Spinal cord (tissue), 9 donors: ENCODE measurements at regions not wholly inside any gene's neighbourhood (a gene's known extent, or its start where the extent isn't known, plus 50 kb on each side); places are given as distances from the start of the nearest gene placed in this dataset.

ENCODE experiments used
- DNase-seq, 6 donors: peaks; one replicate each; pipeline versions ENCODE4 v3.0.0 to v3.0.0-alpha.2; 2013 to 2015; ENCODE audit warnings: low spot score in 6 of 6, low read depth in 4 of 6
- H3K27ac ChIP-seq: one replicate; pipeline ENCODE4 v1.5.1; 2013; ENCODE audit warnings: low read depth, low read length, control low read depth
- H3K27me3 ChIP-seq: one replicate; pipeline ENCODE4 v1.6.1; 2013; ENCODE audit warnings: low read length; ENCODE audit not compliant: control insufficient read depth, insufficient read depth
- H3K36me3 ChIP-seq: one replicate; pipeline ENCODE4 v1.6.1; 2013; ENCODE audit warnings: low read length; ENCODE audit not compliant: control insufficient read depth, insufficient read depth
- H3K4me1 ChIP-seq: one replicate; pipeline ENCODE4 v1.6.1; 2013; ENCODE audit warnings: low read length; ENCODE audit not compliant: control insufficient read depth, insufficient read depth
- H3K4me3 ChIP-seq: one replicate; pipeline ENCODE4 v1.5.1; 2013; ENCODE audit warnings: low read depth, low read length, control low read depth
- H3K9me3 ChIP-seq: one replicate; pipeline ENCODE4 v1.6.1; 2013; ENCODE audit warnings: low read length; ENCODE audit not compliant: control insufficient read depth, insufficient read depth
- WGBS: methylation state at CpG from one replicate; pipeline ENCODE4 v1.1.5; 2013; ENCODE audit warnings: missing lambda C conversion rate; ENCODE audit not compliant: insufficient coverage; 5-methylcytosine and 5-hydroxymethylcytosine counted together
- donor health status: healthy.

- no CpG with 5 or more reads among the region's 1 CpG for WGBS
- no peak for DNase-seq
- no peak overlapping the region for H3K27ac ChIP-seq
- no peaks in the 10 kb centered on the region for H3K4me1 ChIP-seq
- H3K27me3 ChIP-seq = no peaks in the 10 kb centered on the region
- H3K4me3 ChIP-seq = no peak overlapping the region
- no peaks in the 10 kb centered on the region for H3K9me3 ChIP-seq
- no peaks in the 10 kb centered on the region for H3K36me3 ChIP-seq
Observed at GRCh38 chr2:182591774-182592173, 124.3 kb upstream of the DNAJC10 start.

- Histone ChIP-seq H3K27me3 (no peaks in the 10 kb centered on the region), H3K4me3 (no peak overlapping the region), H3K36me3 (no peaks in the 10 kb centered on the region), H3K9me3 (no peaks in the 10 kb centered on the region), H3K27ac (no peak overlapping the region), H3K4me1 (no peaks in the 10 kb centered on the region)
- no peak for DNase-seq
- 89% methylated on average over 3 of the region's 4 CpGs for WGBS
Observed at GRCh38 chr2:182592691-182593393, 123.2 kb upstream of the DNAJC10 start.

GRCh38 chr2:182593394-182593975 is 122.6 kb upstream of the DNAJC10 start:
- no peak overlapping the region for H3K4me3 ChIP-seq
- H3K27me3 ChIP-seq = no peaks in the 10 kb centered on the region
- no peaks in the 10 kb centered on the region for H3K9me3 ChIP-seq
- no CpG with 5 or more reads among the region's 3 CpGs for WGBS
- H3K27ac ChIP-seq = no peak overlapping the region
- H3K4me1 ChIP-seq = no peaks in the 10 kb centered on the region
- H3K36me3 ChIP-seq = no peaks in the 10 kb centered on the region
- no peak for DNase-seq

- no peak for DNase-seq
- Histone ChIP-seq H3K27ac (no peak overlapping the region), H3K36me3 (no peaks in the 10 kb centered on the region), H3K4me3 (no peak overlapping the region), H3K27me3 (no peaks in the 10 kb centered on the region), H3K9me3 (no peaks in the 10 kb centered on the region), H3K4me1 (no peaks in the 10 kb centered on the region)
- no CpG with 5 or more reads among the region's 1 CpG for WGBS
Observed at GRCh38 chr2:182594286-182594685, 121.8 kb upstream of the DNAJC10 start.

GRCh38 chr2:182595650-182596049 is 120.4 kb upstream of the DNAJC10 start:
- H3K9me3 ChIP-seq = no peaks in the 10 kb centered on the region
- no peak for DNase-seq
- no peak overlapping the region for H3K4me3 ChIP-seq
- H3K4me1 ChIP-seq = no peaks in the 10 kb centered on the region
- no peaks in the 10 kb centered on the region for H3K36me3 ChIP-seq
- no CpG with 5 or more reads among the region's 2 CpGs for WGBS
- no peak overlapping the region for H3K27ac ChIP-seq
- H3K27me3 ChIP-seq = no peaks in the 10 kb centered on the region

GRCh38 chr2:182597570-182598295 is 118.3 kb upstream of the DNAJC10 start:
- no peaks in the 10 kb centered on the region for H3K36me3 ChIP-seq
- H3K9me3 ChIP-seq = no peaks in the 10 kb centered on the region
- 77% methylated on average over 3 of the region's 7 CpGs for WGBS
- no peaks in the 10 kb centered on the region for H3K4me1 ChIP-seq
- H3K4me3 ChIP-seq = no peak overlapping the region
- no peaks in the 10 kb centered on the region for H3K27me3 ChIP-seq
- DNase-seq = peak in 2 of 6 donors; percentile 4 to 71
- H3K27ac ChIP-seq = no peak overlapping the region

GRCh38 chr2:182598626-182599025 is 117.4 kb upstream of the DNAJC10 start:
- no peak overlapping the region for H3K27ac ChIP-seq
- H3K9me3 ChIP-seq = no peaks in the 10 kb centered on the region
- H3K36me3 ChIP-seq = no peaks in the 10 kb centered on the region
- no peak overlapping the region for H3K4me3 ChIP-seq
- no peak for DNase-seq
- no peaks in the 10 kb centered on the region for H3K4me1 ChIP-seq
- H3K27me3 ChIP-seq = no peaks in the 10 kb centered on the region
- WGBS = 87% methylated on average over 4 of the region's 5 CpGs

GRCh38 chr2:182605166-182605565 is 110.9 kb upstream of the DNAJC10 start:
- Histone ChIP-seq H3K9me3 (no peaks in the 10 kb centered on the region), H3K27me3 (no peaks in the 10 kb centered on the region), H3K4me1 (no peaks in the 10 kb centered on the region), H3K27ac (no peak overlapping the region), H3K36me3 (no peaks in the 10 kb centered on the region), H3K4me3 (no peak overlapping the region)
- WGBS = 96% methylated on average over 2 of the region's 4 CpGs
- no peak for DNase-seq

- H3K4me1 ChIP-seq = no peaks in the 10 kb centered on the region
- no peaks in the 10 kb centered on the region for H3K9me3 ChIP-seq
- no peak overlapping the region for H3K4me3 ChIP-seq
- no peaks in the 10 kb centered on the region for H3K27me3 ChIP-seq
- H3K27ac ChIP-seq = no peak overlapping the region
- H3K36me3 ChIP-seq = no peaks in the 10 kb centered on the region
- WGBS = 93% methylated on average over 4 of the region's 8 CpGs
- DNase-seq = no peak
Observed at GRCh38 chr2:182606728-182607681, 109.1 kb upstream of the DNAJC10 start.
